ENCODE measurements at regions not wholly inside any gene's neighbourhood (a gene's known extent, or its start where the extent isn't known, plus 50 kb on each side); places are given as distances from the start of the nearest gene placed in this dataset.
A peak's percentile ranks its signal among the peaks of the same experiment; 100 is the strongest.

DNA sequence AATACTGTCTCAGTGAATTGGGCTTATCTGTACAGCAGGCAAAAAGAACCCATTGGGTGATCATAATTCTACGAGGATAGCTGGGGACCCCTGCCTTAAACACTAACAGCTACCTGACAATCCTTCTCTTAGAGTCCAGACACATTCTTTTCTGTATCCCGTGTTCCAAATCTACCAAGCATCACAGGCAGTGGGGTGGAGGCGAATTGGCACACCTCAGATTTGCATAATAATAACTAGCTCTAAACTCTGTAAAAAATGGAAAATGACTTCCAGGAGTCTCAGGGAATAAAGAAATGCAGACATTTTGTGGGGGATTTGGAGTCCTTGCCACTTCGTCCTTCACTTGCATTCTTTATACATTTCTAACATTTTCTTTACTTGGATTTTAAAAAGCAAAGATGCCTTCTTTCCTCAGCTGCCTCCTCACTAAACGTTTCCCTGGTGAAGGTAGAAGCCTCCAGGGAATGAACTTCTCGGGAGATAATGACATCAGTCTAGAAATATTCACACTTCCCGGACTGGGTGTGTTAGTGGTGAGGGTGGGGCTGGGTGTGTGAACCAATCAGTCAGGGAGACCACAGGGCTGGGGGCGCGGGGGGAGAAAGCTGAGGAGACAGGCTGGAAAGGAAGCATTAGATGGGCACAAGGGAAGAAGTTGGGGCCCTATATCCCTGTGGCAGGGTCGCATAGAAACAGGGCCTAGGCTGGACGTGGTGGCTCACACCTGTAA, 59.1 kb upstream of the BOD1L2 start:
- DNase-seq, result no peak

DNA sequence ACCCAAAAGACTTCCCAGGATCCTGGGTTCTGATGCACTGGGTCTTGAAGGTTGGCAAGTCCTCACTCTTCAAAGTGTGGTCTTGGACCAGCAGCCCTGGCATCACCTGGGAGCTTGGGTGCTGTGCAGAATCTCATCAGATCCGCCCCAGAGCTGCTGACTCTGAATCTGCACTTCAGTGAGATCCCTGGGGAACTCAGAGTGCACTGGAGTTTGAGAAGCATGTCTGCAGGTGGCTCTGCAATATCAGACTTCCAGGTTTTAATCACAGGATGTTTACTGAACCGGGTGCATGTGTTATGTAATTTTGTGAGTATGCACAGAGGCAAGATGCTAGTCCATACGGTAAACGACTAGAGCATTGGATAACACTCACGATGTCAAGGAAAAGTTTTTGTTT, 58.0 kb upstream of the BOD1L2 start:
- peak; percentile 82 for DNase-seq

- no peak for DNase-seq
These were observed 57.2 kb upstream of the BOD1L2 start for GRCh38 chr18:57089702-57090101.

- DNase-seq, result no peak
These were observed 55.7 kb upstream of the BOD1L2 start for GRCh38 chr18:57091231-57091630.

DNA sequence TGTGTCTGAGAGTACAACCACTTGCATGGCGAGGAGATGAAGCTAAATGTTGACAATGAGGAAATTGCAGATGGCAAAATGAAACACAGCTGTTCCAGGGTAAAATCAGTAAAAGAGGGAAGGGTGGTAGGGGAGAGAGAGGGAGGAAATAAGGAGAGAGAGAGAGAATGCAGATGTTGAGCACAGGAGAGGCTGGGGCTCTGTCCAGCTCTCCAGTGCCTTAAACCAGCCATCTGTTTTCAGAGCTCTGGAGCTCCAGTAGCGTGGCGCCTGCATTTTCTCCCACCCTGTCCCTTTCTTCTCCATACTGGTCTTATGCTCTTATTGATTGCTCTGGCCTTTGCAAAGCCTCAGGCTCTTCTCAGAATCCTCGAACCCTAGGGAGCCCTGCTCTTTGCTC, 52.7 kb upstream of the BOD1L2 start:
- DNase-seq, result no peak

DNA sequence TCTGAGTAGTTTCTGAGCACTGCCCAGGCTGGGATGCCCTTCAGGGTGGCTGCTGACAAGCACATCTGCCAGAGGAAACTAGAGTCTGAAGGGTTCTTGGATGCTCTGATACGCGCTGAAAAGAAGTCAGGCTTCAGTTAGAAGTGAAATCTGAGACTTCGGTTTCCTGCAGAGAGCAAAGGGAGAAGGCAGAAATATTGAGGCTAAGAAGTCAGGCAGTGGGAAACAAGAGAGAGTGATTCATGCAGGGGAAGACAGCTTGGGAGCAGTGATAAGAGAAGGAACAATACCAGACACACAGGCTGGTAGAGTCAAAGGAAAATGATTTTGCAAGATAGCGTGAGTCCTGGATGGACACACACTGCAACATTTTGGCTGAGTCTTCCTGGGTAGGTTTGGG, 51.0 kb upstream of the BOD1L2 start:
- DNase-seq, result peak; percentile 58

Data from NCI-H2171 treated with DMSO at 0.1 percent for 48 hours (cell line).